Activated T-cell treated with anti-CD3 and anti-CD28 coated beads for 24 hours (primary cell): ENCODE measurements at regions not wholly inside any gene's neighbourhood (a gene's known extent, or its start where the extent isn't known, plus 50 kb on each side); places are given as distances from the start of the nearest gene placed in this dataset.
"Not testable (repeated sequence)": the region's sequence is repeated elsewhere in the genome, so short reads cannot be mapped to it uniquely, and the experiment has no call there.

ENCODE experiments used
- DNase-seq: peaks from one replicate; pipeline ENCODE4 v3.0.0-alpha.2; 2020; ENCODE audit warnings: low read depth

DNA sequence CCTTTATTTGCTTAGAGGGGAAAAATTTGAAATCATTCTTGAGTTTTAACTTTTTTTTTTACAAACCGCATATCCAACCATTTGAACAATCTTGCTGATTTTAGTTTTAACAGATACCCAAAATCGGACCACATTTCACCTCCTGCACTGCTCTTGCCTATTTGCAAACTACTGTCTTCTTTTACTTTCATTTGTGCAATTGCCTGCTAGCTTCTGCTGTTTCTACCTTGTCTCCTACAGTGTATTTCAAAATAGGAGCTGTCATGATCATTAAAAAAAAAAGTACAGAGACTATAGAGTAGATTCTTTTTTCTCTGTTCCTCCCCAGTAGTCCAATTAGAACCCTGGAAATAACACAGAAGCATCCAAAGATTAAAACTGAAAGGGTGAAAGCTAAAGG is 1081.2 kb downstream of the SOCS6 start:
- no peak for DNase-seq

- no peak for DNase-seq
These were observed 1073.3 kb downstream of the SOCS6 start for GRCh38 chr18:71362140-71362539.

DNA sequence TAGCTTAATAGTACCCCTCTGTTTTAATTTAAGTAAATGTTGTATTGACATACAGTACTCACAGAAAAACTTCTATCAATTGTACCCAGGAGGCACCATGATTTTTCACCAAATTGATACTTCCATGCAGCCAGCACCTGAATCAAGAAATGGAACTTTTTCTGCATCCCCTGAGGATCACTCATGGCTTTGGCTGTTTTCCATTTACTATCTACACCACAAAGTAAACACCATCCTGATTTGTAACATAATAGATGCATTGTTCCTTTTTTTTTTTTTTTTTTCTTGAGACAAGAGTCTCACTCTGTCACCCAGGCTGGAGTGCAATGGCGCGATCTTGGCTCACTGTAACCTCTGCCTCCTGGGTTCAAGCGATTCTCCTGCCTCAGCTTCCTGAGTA is 1066.8 kb downstream of the SOCS6 start:
- DNase-seq: not testable (repeated sequence)

- DNase-seq: no peak
These were observed 1063.8 kb downstream of the SOCS6 start for GRCh38 chr18:71352618-71353017.

- no peak for DNase-seq
These were observed 1047.8 kb downstream of the SOCS6 start for GRCh38 chr18:71336576-71337210.

- no peak for DNase-seq
These were observed 1040.7 kb downstream of the SOCS6 start for GRCh38 chr18:71329563-71329962.

GRCh38 chr18:71329114-71329513 is 1040.3 kb downstream of the SOCS6 start:
- no peak for DNase-seq

DNA sequence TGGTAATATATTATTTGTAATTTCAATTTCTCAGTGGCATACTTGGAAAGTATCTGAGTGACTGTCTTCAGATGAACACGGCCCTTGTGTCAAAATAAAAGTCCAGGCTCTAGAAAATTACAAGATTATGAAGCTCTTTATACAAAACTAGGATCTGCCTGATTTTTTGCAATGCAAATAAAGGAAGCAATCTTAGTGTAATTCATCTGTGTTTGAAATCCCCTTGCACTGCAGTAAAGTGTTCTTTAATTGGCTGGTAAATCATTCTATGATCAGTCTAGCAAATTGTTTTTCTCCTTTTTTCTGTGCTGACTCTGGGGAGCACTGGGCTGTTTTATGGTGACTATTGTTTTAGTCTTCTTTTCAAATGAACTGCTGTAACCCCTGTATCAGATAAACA is 1039.0 kb downstream of the SOCS6 start:
- no peak for DNase-seq

DNA sequence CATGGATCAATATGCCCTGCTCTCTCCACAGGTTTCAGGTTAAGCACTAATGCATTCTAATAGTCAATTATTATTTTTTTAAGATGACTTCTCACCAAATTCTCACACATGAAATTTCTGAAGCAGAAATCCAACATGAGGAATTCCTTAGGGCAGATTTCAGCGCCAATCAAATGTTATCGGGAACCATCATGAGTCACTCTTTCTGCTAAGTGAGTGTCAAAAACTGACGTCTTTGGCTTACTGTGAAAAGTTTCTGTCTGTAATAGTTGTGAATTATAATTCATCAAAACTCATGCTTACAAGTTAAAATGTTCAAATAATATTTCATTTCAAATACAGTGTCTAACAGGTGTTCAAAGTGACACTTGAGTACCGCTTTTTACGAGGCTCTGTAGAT is 1038.6 kb downstream of the SOCS6 start:
- no peak for DNase-seq

DNA sequence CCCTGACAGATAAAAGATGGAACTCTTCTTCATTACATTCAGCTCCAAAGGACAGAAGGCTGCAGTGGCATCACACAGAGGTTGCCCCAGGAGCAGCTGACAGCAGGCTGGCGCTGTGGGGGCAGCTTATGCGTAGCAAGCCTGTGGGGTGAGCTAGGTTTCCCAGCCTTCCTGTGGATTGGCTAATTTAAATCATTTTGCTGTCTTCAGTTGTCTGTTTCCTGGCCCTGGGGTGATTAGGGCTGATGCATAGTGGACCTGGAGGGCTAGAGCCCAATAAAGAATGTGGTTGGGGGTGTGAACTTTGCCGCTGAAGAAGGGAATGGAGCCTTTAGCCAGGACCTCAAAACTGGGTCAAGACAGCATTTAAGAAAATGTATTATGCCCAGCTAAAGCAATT is 1038.0 kb downstream of the SOCS6 start:
- no peak for DNase-seq

- no peak for DNase-seq
These were observed 1035.5 kb downstream of the SOCS6 start for GRCh38 chr18:71324356-71324755.

DNA sequence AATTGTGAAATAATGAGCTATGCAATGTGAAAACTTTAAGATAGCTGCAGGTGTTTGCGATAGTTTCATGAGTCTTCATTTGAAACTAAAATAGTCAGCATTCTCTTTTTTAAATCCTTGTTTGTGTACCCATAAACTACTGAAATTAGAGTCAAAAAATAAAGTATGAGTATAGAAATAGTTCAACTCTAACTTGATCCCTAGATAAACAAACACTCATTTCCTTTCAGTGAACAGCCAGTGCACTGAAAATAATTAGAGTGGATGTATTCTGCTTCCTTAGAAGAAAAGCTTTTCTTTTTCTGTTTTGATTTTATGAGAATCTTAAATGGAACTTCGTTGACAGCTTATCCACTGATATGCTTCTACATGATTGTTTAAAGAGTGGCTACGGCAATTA is 1033.4 kb downstream of the SOCS6 start:
- no peak for DNase-seq

DNA sequence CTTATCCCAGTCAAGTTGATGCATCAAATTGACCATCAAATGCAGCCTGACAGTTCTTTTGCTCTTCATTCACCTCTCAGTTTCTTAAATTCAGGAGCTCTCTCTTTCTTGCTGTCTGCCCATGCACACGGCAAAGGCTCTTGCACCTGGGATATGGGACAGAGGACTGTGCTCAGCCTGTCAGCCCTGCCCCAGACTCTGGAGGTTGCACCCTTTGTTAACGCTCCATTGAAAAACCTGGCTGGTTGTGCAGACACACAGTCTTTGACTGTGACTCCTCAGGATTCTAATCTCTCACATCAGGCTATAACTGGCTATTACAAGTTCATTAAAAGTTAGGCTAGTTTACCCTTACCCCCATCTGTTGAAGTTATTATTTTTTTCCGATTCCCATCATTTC is 1032.5 kb downstream of the SOCS6 start:
- DNase-seq: no peak

DNA sequence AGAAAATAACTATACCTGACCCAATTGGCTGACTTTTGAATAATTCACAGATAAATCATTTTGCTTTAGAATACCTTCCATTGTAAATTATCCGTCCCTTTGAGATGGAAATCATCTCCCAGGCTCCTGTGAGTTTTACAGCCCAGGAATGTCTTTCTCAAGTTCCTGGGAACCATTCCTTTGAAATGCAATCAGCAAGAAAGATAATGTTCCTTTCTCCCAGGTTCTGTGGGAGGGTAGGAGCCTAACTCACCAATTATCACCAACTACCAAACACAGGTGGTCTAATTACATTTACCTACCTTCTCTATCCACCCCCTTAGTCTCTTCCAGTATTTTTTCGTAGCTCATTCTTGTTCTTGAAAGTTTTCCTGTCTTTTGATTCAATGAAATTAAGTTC is 1016.0 kb downstream of the SOCS6 start:
- DNase-seq: no peak

- not testable (repeated sequence) for DNase-seq
These were observed 1014.9 kb downstream of the SOCS6 start for GRCh38 chr18:71303743-71304142.

DNA sequence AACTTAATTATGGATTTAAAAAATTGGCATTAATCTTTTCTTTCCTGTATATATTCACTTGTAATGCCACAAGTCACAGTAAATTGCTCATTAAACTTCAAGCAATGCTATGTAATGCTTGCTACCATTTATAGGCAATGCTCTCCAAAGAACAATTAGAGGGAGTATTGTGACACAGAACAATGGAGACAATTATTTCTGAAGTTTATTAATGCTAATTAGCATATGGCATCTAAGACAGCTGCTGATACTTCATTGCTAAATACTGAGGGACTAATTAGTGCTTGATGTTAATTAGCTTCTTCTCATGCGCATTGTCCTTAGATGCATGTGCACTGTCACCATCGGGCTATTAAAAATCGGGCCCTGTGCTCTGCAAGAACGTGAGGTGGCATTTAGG is 1012.8 kb downstream of the SOCS6 start:
- no peak for DNase-seq

DNA sequence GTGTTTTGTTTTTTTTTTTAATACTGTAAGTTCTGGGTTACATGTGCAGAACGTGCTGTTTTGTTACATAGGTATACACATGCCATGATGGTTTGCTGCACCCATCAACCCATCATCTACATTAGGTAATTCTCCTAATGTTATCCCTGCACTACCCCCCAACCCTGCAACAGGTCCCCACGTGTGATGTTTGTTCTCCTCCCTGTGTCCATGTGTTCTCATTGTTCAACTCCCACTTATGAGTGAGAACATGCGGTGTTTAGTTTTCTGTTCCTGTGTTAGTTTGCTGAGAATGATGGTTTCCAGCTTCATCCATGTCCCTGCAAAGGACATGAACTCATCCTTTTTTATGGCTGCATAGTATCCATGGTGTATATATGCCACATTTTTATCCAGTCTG is 1005.4 kb downstream of the SOCS6 start:
- not testable (repeated sequence) for DNase-seq

- DNase-seq: no peak
These were observed 1004.5 kb downstream of the SOCS6 start for GRCh38 chr18:71293322-71293721.

DNA sequence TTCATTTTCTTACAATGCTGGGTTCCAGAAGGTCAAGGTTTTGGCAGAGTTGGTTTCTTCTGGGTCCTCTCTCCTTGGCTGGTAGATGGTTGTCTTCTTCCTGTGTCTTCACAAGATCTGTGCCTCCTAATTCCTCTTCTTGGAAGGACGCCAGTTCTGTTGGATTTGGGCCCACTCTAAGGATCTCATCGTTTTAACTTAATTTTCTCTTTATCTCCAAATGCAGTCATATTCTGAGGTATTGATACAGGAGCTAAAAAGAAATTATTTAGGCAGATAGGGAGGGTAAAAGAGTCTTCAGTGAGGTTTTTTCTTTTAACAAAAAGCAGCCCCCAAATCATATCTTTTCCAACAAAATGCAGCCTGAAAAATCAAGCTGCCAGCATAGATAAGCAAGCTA is 998.4 kb downstream of the SOCS6 start:
- DNase-seq: no peak

DNA sequence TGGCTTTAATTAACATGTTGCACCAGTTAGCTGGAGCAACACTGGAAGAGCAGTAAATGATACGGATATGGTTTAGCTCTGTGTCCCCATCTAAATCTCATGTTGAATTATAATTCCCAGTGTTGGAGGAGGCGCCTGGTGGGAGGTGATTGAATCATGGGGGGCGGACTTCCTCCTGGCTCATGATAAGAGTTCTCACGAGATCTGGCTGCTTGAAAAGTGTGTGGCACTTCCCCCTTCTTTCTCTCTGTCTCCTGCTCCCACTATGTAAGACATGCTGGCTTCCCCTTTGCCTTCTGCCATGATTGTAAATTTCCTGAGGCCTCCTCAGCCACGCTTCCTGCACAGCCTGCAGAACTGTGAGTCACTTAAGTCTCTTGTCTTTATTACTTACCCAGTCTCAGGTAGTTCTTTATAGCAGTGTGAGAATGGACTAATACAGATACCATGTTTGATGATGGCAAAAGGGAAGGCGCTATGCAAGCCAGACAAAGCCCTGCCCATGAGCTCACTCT is 963.6 kb downstream of the SOCS6 start:
- no peak for DNase-seq

DNA sequence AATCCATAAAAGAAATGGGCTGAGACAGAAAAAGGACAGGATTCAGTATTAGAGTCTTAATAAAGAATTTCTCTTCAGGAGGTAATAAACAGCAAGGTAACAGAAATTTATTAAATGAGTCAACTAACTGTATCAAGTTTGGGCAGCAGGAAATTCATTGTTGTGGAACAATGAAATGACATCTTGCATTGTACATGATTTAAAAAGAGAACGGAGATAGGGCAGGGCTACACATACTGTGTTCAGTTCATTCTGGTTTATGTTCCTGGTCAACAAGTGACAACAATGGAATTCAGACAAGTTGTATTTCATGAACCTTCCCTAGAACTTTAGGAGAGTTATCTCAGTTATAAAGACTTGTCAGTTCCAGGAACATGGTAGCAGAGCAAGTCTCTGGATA is 961.3 kb downstream of the SOCS6 start:
- no peak for DNase-seq

GRCh38 chr18:71249791-71250190 is 960.9 kb downstream of the SOCS6 start:
- DNase-seq: no peak

DNA sequence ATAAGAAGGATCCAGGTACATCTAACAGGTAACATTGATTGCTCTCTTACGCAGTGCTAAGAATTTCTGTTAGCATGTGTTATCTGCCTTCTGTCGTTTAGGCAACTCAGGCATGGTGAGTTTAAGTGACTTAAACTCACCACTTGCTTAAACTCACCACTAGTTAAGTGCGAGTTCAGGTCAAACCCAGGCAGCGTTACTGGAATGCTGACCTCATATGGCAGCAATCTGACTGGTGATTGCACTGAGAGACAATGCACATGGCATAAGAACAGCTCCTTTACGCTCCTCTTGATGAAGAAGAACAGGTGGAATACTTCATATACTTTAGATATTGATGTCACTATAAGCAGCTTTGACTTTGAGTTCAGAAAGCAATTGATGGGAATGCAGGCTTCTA is 954.1 kb downstream of the SOCS6 start:
- DNase-seq: no peak

DNA sequence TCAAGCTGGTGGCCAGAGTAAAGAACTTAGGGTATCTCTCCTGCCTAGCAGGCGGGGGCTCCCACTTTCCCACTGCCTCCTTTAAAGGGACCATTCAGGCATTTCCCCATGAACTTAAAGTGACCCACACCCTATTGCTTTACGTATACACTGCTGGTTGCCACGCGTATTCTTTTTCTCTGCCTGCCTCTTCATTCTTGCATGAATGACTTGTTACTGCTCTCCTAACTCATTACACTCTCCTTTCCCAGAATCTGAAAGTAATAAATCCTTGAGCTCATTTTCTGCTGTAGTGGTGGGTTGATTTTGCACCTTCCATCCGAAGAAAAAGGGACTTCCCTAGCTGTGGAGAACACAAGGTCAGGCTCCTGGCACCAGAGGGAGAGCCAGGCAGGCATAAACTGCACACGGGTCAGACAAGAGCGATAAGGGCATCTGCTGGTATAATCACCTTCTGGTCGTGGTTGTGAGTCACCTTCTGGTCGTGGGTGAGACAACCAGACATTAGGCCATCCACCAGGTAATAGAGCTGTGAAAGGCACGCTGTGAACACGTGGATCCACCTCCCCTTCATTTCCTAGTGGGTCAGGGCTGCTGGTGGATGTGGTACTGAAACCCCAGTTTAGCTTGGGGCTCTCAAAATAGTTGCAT is 950.3 kb downstream of the SOCS6 start:
- no peak for DNase-seq
